GM12874 (cell line): ENCODE measurements at regions not wholly inside any gene's neighbourhood (a gene's known extent, or its start where the extent isn't known, plus 50 kb on each side); places are given as distances from the start of the nearest gene placed in this dataset.

Experiments
- CTCF ChIP-seq: IDR thresholded peaks from 2 replicates; pipeline ENCODE4 v1.5.1; 2011; ENCODE audit warnings: low read depth, mild to moderate bottlenecking, control low read depth, low read length, moderate library complexity; ENCODE audit not compliant: insufficient read depth

DNA sequence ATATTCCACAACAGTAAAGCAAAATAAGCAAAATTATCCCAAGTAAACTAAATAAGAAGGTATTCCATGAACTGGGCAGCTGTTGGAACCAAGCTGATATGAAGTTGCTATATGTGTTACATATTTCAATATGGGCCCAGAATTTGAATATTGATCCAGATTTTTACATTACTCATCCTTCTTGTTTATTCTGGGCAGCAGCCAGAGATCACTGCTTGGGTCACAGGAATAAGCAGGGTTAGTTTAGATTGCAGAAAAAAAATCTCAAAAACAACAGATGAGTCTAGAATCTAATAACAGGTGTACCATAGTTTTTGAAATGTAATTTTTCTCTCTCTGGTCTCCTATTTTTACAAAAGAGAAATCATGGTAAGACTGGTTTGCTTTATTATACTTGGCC, 171.5 kb upstream of the NAMPT start:
- TF ChIP-seq CTCF = no peak

DNA sequence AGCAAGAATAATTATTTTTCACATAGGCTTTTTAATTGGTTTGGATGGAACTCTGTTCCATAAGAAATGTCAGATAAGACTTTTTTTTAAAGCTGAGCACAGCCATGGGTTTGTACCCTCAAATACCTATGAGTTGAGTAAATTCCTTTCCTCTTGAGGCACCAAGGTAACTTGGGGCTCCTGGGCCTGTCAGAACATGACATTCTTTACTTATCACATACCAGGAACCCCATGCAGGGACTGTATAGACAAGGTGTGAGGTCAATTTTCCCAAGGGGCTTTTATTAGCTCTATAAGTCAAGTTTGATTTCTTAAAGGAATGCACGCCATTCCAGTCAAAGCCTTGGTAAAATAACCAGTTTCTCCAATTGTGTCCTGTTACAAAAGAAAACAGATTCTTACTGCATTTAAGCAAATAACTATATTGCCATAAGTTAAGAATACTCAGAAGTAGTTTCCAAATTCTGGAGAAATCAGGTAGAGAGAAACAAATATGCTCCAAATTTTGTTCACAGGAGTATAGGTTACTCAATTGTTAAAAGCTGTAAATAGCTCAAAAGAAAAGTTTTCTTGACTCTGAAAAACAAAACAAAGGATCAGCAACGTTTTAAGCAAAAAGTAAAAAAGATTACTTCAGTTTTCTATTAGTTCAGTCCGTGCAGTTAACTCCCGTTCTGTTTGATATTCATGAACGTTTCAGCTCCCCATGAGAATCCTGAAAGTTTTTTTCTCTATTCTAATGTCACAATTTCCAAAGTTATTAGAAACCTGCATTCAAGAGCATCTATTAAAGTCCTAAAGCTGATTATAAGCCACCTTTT, 167.5 kb upstream of the NAMPT start:
- TF ChIP-seq CTCF = no peak

GRCh38 chr7:106451171-106451570, 166.4 kb upstream of the NAMPT start:
- no peak for TF ChIP-seq CTCF

GRCh38 chr7:106450716-106451115, 165.9 kb upstream of the NAMPT start:
- no peak for TF ChIP-seq CTCF

GRCh38 chr7:106448992-106449859, 164.4 kb upstream of the NAMPT start:
- TF ChIP-seq CTCF = no peak

DNA sequence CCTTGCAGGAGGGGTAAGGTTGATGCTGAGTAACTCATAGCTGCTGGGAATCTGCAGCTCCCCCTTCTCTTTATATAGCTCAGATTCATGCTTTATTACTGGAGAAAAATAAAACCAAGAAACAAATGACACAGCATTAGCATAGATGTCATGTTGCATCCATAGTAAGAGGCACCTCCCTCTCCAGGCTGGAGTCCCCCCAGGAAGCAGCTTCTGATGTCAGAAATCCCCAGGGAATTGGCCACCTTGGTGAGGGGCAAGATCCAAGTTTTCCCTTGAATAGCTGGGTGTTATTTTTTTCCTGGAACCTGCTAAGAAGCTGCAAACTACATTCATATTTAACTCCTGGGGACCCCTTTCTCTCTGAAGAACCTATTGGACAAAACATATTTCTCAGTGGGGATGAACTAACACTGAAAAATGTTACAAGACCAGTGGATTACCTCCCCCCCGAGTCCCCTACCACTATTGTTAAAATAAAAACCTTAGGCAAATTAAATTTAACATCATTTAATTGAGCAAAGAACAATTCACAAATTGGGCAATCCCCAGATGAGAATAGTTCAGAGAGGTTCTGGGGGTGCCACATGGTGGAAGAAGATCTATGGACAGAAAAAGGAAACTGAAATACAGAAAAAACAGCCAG, 163.7 kb upstream of the NAMPT start:
- TF ChIP-seq CTCF = no peak

GRCh38 chr7:106447318-106447847, 162.6 kb upstream of the NAMPT start:
- no peak for TF ChIP-seq CTCF
